Midbrain (tissue), 1 donor: ENCODE measurements at regions not wholly inside any gene's neighbourhood (a gene's known extent, or its start where the extent isn't known, plus 50 kb on each side); places are given as distances from the start of the nearest gene placed in this dataset.
"Not testable (repeated sequence)": the region's sequence is repeated elsewhere in the genome, so short reads cannot be mapped to it uniquely, and the experiment has no call there.

Source experiments
- DNase-seq: peaks from one replicate; lab custom pipeline; 2025; lab: John Stamatoyannopoulos, UW

GRCh38 chr4:138892483-138893407 lies 122.8 kb upstream of the NOCT start:
- no peak for DNase-seq

GRCh38 chr4:138891631-138892031 lies 124.0 kb upstream of the NOCT start:
- no peak for DNase-seq

DNA sequence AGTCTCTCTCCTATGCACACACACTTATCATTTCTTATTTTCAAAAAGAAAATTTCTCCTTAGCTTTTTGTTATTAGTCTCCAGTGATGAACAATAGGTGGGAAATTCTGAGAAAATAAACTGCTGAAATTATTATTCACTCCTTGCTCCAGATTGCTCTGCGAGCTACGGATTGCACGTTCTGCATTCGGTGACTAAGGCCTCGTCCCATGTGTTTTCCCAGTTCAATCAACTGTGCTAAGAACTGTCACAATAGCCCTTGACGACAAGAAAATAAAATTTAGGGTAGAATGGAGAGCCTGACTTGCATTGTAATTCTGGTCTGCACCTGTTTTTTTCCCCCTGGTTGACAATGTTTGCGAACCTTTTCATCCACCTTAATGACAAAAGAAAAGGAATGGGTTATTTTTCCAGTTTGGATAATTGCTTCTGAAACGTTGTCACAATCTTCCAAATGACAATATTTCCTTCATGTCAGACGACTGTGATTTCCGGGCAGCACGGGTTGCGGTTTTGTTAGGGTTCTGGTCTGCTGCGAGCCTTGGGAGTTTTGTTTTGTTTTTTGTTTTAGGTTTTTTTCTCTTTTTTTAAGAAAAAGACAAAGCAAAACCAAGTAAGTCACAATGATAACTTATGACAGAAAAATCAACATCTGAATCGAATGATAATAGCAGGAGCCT lies 124.5 kb upstream of the NOCT start:
- DNase-seq = no peak

DNA sequence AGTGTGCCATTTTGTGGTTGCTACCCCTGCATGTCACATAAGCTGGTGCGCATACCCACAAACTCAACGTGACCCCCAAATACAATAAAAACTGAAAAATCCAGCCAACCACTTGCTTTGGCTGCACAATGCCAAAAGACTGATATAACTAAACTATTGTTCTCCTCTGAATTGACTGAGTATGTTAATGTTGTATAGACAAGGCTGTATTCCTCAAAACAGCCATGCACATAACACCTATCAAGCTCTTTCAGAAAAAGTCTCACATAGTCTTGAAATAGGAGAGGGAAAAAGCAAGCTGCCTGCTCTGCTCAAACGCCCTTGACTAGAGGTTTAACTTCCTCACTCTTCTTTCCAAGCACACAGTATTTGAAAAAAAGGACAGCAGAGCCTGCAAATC lies 126.4 kb upstream of the NOCT start:
- DNase-seq = peak; percentile 37

GRCh38 chr4:138887741-138888140 lies 127.8 kb upstream of the NOCT start:
- no peak for DNase-seq

DNA sequence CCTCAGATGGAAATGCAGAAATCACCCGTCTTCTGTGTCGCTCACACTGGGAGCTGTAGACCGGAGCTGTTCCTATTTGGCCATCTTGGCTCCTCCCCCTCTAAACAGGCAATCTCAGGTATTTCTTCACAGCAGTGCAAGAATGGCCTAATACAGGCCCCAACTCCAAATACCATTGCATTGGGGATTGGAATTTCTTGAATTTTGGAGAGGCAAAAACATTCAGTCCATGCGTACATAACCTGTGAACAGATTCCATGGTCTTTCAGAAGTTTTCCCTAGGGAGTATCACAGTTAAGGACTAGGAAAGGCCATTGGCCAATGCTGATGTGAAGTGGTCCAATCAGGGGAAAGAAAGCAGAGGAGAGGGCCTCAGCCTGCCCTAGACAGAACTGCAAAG lies 128.2 kb upstream of the NOCT start:
- DNase-seq = no peak

- no peak for DNase-seq
These were observed 135.8 kb upstream of the NOCT start for GRCh38 chr4:138879757-138880156.

DNA sequence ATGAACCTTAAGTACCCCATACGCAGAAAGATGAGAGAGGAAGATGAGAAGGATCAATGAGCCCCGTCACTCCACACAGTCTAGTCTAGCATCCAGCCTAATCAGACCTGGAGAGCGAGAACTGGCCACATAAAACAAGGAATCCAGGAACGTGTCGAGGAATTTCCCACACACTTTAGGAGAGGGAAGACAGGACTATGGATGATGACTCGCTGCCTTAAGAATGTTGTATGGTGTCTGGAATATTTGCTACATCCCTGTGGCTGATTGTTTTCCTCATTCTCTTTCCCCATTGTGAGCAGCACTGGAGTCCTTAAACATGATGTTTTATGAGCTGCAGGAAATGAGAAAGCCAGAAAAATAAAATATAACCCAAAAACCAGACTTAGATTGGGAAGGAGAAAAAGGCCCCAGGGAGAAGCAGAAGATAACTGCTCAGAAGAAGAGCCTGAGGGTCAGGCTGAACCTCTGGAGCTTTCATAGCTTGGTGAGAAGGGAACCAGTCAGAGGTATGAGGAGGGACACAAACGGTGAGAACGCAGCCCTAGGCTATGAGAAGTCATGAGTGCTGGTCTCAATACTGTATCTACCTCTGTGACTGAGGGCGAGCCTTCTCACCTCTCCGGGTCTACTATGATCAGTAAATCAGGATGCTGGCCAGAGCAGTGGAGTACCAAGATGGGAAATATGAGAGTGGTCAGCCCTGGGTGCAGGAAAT lies 139.5 kb upstream of the NOCT start:
- no peak for DNase-seq

DNA sequence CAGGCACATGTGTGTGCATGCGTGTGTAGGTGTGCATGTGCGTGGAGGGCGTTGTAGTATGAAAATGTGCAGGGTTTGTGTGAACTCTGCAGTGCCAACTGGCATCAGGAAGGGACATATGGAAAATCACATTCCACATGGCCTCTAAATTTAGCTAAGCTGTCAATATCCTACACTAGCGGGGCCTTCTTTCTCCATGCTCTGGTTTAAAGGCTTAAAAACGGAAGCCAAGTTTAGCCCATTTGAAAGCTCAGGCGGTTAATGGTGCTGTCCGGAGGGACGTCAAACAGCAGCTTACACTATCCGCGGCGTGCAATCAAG lies 144.1 kb upstream of the NOCT start:
- no peak for DNase-seq

- DNase-seq = peak; percentile 90
These were observed 144.6 kb upstream of the NOCT start for GRCh38 chr4:138870737-138871554.

DNA sequence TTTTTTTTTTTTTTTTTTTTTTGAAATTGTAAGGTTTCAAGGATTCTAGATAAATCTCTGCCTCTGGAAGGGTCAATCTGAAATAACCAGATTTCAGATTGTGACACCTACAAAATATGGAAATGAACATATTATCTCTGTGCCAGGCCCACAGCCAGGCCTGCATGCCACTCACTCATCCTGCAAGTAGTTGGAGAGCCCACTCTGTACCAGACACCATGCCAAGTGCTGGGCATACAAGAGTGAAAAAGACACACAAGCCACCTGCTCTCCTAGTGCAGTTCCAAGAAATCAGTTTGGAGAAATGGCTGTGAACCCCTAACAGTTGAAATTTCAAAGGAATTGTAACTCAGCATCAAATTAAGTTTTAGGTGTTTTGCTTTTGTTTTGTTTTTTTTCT lies 145.9 kb upstream of the NOCT start:
- DNase-seq = no peak

GRCh38 chr4:138869165-138869564 lies 146.4 kb upstream of the NOCT start:
- DNase-seq = no peak

- DNase-seq = no peak
These were observed 147.0 kb upstream of the NOCT start for GRCh38 chr4:138868562-138868961.

DNA sequence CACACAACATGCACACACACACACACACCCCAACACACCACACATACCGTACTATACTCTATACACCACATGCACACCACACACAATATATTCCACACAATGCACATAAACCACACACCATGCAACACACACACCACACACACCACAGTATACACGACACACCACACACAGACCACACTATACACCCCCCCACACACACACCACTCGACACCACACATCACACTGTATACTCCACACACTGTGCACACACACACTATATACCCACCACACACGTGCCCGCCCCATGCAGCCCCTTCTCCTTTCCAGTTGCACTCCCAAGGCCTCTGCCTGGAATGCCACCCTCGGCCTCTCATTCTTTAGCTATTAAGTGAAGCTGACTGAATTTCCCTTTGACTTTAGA lies 148.2 kb upstream of the NOCT start:
- DNase-seq = no peak

DNA sequence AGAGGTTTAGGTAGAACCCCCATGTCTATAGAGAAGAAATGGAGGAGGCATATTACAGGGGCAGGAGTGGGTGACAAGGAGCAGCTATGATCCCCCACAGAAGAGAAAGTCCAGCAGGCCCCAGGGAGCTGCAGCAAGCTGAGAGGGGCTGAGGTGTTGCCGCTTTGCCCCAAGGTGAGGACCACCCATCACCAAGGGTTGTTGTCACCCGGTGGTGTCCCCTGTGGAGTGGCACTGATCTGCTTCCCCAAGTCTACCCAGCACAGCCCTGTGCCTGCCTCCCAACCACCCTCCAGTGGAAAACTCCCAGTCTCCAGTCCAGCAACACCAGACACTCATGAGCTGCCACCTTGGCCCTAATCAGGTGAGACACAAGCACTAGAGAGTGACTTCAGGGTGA lies 149.3 kb upstream of the NOCT start:
- DNase-seq = no peak

DNA sequence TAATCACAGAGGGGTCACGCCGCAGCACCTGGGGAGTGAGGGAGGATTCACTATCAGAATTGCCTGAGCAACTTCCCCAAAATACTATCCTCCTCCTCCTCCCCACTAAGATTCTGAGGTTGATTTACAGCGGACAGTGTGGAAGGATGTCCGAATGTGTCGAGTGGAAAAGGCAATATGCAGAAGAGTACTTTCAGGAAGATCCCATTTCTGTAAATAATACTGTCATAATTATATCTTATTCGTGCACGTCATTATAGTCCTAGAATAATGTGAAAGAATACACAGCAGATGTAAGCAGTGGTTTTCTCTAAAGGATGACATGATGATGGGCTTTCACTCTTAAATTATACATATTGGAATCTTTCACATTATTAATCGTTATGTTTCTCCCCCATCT lies 149.8 kb upstream of the NOCT start:
- DNase-seq = no peak

GRCh38 chr4:138864961-138865720 lies 150.4 kb upstream of the NOCT start:
- DNase-seq = no peak

DNA sequence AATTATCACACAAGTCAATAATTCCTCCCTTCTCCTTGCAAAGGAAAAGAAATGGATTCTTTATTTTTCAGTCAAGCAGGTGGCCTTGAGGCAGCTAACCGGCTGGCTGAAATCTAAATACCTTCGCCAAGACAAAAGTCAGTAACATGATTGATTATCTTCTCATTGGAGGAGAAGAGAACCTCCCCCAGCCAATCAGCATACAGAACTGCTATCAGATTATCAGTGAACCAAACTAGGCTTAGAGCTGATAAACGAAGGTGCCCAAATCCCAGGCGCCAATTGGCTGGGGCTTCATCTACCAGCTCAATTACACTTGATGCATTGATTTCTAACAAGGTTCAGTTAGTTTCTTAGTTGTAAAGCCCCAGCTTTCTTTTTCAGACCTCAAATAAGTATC lies 152.4 kb upstream of the NOCT start:
- DNase-seq = no peak

GRCh38 chr4:138861135-138861534 lies 154.4 kb upstream of the NOCT start:
- no peak for DNase-seq

- not testable (repeated sequence) for DNase-seq
These were observed 155.2 kb upstream of the NOCT start for GRCh38 chr4:138860357-138860756.

- DNase-seq = no peak
These were observed 156.3 kb upstream of the NOCT start for GRCh38 chr4:138859254-138859653.
